SK-N-SH (cell line): ENCODE measurements at regions not wholly inside any gene's neighbourhood (a gene's known extent, or its start where the extent isn't known, plus 50 kb on each side); places are given as distances from the start of the nearest gene placed in this dataset.

Experiments
- RXRA ChIP-seq: IDR thresholded peaks from 2 replicates; pipeline ENCODE4 v1.4.0; 2012; ENCODE audit warnings: low read depth, mild to moderate bottlenecking, borderline replicate concordance
- TF ChIP-seq, protein P1 (sequence below): fragments of 200-600 bp; sonication (generic); IDR thresholded peaks from 2 replicates; pipeline ENCODE4 v1.6.1; 2017; ENCODE audit warnings: antibody characterized with exemption, mild to moderate bottlenecking, moderate library complexity

DNA sequence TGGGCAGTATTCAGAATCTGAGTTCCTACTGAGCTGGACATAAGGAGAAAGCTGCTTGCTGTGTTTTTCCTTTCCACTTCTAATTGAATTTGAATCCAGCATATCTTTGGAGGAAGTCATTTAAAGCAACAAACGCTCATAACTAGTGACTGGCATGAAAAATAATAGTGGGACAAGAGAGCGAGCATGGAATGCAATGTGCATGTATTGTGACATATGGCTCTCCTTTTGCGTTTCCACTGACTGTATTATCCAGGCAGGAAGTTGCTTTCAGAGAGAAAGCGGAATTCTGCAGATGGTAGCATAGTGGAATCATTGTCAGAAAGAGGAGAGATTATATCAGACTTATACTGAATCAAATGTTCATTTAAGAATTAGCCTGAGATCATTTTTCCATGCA, 368.6 kb downstream of the REEP3 start:
- TF ChIP-seq, protein P1, sequence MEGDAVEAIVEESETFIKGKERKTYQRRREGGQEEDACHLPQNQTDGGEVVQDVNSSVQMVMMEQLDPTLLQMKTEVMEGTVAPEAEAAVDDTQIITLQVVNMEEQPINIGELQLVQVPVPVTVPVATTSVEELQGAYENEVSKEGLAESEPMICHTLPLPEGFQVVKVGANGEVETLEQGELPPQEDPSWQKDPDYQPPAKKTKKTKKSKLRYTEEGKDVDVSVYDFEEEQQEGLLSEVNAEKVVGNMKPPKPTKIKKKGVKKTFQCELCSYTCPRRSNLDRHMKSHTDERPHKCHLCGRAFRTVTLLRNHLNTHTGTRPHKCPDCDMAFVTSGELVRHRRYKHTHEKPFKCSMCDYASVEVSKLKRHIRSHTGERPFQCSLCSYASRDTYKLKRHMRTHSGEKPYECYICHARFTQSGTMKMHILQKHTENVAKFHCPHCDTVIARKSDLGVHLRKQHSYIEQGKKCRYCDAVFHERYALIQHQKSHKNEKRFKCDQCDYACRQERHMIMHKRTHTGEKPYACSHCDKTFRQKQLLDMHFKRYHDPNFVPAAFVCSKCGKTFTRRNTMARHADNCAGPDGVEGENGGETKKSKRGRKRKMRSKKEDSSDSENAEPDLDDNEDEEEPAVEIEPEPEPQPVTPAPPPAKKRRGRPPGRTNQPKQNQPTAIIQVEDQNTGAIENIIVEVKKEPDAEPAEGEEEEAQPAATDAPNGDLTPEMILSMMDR = no peak
- no peak for TF ChIP-seq RXRA
